T-cell (primary cell): ENCODE measurements at regions not wholly inside any gene's neighbourhood (a gene's known extent, or its start where the extent isn't known, plus 50 kb on each side); places are given as distances from the start of the nearest gene placed in this dataset.

Source experiments
- ATAC-seq, 4 experiments: fragments of 200-7000 bp in 3 of 4; fragments of 150-1000 bp in 1 of 4; cut with Tn5 transposase; replicated peaks in 1 of 4; 1 replicate in 3 of 4; 2 replicates in 1 of 4; pipeline ENCODE4 v1.10.0; 2021; ENCODE audit warnings: moderate library complexity in 3 of 4, mild to moderate bottlenecking in 2 of 4, moderate number of reproducible peaks in 1 of 4
- CTCF ChIA-PET, 2 donors: fragments of 300-600 bp; sonication (Branson Sonifier 250); formaldehyde crosslinking; loops; one replicate each; lab custom pipeline; 2022; ENCODE audit warnings: antibody characterized with exemption in 2 of 2; lab: Charles Lee
- POLR2A ChIA-PET, 2 donors: fragments of 300-600 bp; sonication (Branson Sonifier 250); formaldehyde crosslinking; loops; one replicate each; lab custom pipeline; 2022; ENCODE audit warnings: antibody characterized with exemption in 2 of 2; lab: Charles Lee
- DNase-seq, 35 experiments: peaks; one replicate each; pipeline versions ENCODE4 v3.0.0 to v3.0.0-alpha.2; 2013 to 2023
- H3K27ac ChIP-seq: one replicate; pipeline ENCODE4 v1.5.1; 2013; ENCODE audit warnings: low read length
- H3K27me3 ChIP-seq, 2 experiments: replicated peaks in 1 of 2; 1 replicate in 1 of 2; 2 replicates in 1 of 2; pipeline versions ENCODE4 v1.6.1 to v1.7.0; 2013; ENCODE audit warnings: low read length in 1 of 2, mixed read lengths in 1 of 2; ENCODE audit not compliant: control insufficient read depth in 2 of 2, insufficient read depth in 2 of 2; ENCODE audit errors: extremely low read depth in 1 of 2
- H3K36me3 ChIP-seq, 2 donors: 1 replicate in 1 of 2; 2 replicates in 1 of 2; pipeline versions ENCODE4 v1.6.1 to v1.7.0; 2013; ENCODE audit warnings: low read length in 1 of 2; ENCODE audit not compliant: control insufficient read depth in 2 of 2, insufficient read depth in 1 of 2; ENCODE audit errors: extremely low read depth in 1 of 2
- H3K4me1 ChIP-seq, 2 experiments: 1 replicate in 1 of 2; 2 replicates in 1 of 2; pipeline versions ENCODE4 v1.6.1 to v1.7.0; 2013; ENCODE audit warnings: low read length in 2 of 2, mixed read lengths in 1 of 2; ENCODE audit not compliant: insufficient read depth in 2 of 2, control insufficient read depth in 1 of 2; ENCODE audit errors: extremely low read depth in 1 of 2
- H3K4me3 ChIP-seq, 2 donors: 1 replicate in 1 of 2; 2 replicates in 1 of 2; pipeline versions ENCODE4 v1.5.1 to v1.7.0; 2013; ENCODE audit warnings: mild to moderate bottlenecking in 2 of 2, low read length in 1 of 2, moderate library complexity in 1 of 2; ENCODE audit not compliant: control insufficient read depth in 1 of 2; ENCODE audit errors: extremely low read depth in 1 of 2
- H3K9me3 ChIP-seq: 2 replicates; pipeline ENCODE4 v1.7.0; 2013
- H3K27ac Mint-ChIP-seq, 2 donors: one replicate each; pipeline ENCODE4 v1.8.0; 2020 to 2021; ENCODE audit warnings: mild to moderate bottlenecking in 2 of 2, mixed read lengths in 2 of 2
- H3K27me3 Mint-ChIP-seq, 2 donors: one replicate each; pipeline ENCODE4 v1.8.0; 2021 to 2022; ENCODE audit warnings: mixed read lengths in 2 of 2
- H3K36me3 Mint-ChIP-seq: one replicate; pipeline ENCODE4 v1.8.0; 2021; ENCODE audit warnings: mixed read lengths
- H3K4me1 Mint-ChIP-seq, 3 donors: one replicate each; pipeline ENCODE4 v1.8.0; 2020 to 2022; ENCODE audit warnings: mixed read lengths in 3 of 3, mild to moderate bottlenecking in 1 of 3
- H3K4me3 Mint-ChIP-seq, 3 donors: one replicate each; pipeline ENCODE4 v1.8.0; 2020 to 2022; ENCODE audit warnings: mild to moderate bottlenecking in 3 of 3, mixed read lengths in 3 of 3, moderate library complexity in 3 of 3
- H3K9me3 Mint-ChIP-seq, 3 donors: one replicate each; pipeline ENCODE4 v1.8.0; 2020 to 2022; ENCODE audit warnings: mixed read lengths in 3 of 3
- WGBS: methylation state at CpG from one replicate; pipeline ENCODE4 v1.1.5; 2013; ENCODE audit warnings: missing lambda C conversion rate; ENCODE audit not compliant: insufficient coverage; 5-methylcytosine and 5-hydroxymethylcytosine counted together

DNA sequence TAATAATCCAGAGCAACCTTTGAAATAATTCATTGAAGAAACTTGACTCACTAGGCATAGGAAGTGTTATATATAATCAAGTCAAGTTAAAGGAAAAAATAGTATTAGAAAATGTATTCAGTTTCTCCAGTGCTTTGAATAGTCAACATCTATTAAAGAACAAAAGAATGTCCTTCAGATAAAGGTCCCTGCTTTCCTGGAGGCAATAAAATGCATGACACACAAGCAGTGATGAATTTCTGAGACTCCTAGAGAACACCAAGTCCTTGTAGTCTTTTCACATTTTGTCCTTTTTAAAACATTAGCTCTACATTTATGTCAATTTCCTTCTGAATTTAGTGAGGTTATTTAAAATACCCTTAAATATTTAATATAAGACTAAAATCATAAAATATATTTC, 695.5 kb downstream of the EPHA3 start:
- Histone ChIP-seq H3K27me3 (no peaks in the 10 kb centered on the region), H3K4me3 (no peak overlapping the region), H3K36me3 (no peaks in the 10 kb centered on the region), H3K27ac (no peak overlapping the region), H3K9me3 (no peaks in the 10 kb centered on the region), H3K4me1 (no peaks in the 10 kb centered on the region)
- POLR2A ChIA-PET: no interaction called here
- Mint-ChIP-seq H3K27me3 (no peaks in the 10 kb centered on the region), H3K27ac (no peak overlapping the region), H3K9me3 (peaks cover 4 to 16% (median 9%) of the 10 kb centered on the region in 3 donors), H3K4me1 (no peaks in the 10 kb centered on the region), H3K4me3 (no peak overlapping the region), H3K36me3 (no peaks in the 10 kb centered on the region)
- ATAC-seq: no peak
- no peak for DNase-seq
- CTCF ChIA-PET: no interaction called here

DNA sequence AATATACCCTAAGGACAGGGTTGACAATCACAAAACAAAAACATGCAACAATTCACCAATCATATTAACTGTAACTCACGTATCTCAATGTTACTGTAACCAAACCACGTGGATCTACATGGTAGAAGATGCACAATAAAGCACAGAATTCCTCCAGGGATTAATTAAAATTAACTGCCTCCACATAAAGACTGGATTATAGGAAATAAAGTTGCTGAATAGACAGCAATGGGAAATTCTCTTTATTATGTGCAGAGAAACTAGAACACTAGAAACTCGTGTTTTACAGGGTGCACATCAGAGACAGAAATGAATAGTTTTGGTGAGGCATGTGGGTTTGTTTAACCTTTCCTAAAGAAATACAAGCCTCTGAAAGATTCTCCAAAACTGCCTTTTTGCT, 696.3 kb downstream of the EPHA3 start:
- no peak for DNase-seq
- no peak overlapping the region for H3K4me3 ChIP-seq
- no peak overlapping the region for H3K27ac ChIP-seq
- no CpG with 5 or more reads among the region's 3 CpGs for WGBS
- H3K4me1 ChIP-seq: no peaks in the 10 kb centered on the region
- H3K27me3 Mint-ChIP-seq: no peaks in the 10 kb centered on the region
- no peaks in the 10 kb centered on the region for H3K36me3 Mint-ChIP-seq
- H3K4me3 Mint-ChIP-seq: no peak overlapping the region
- H3K27ac Mint-ChIP-seq: no peak overlapping the region
- H3K9me3 Mint-ChIP-seq: peaks cover 4 to 16% (median 9%) of the 10 kb centered on the region in 3 donors
- H3K27me3 ChIP-seq: no peaks in the 10 kb centered on the region
- H3K4me1 Mint-ChIP-seq: no peaks in the 10 kb centered on the region
- H3K9me3 ChIP-seq: no peaks in the 10 kb centered on the region
- CTCF ChIA-PET: no interaction called here
- POLR2A ChIA-PET: no interaction called here
- ATAC-seq: no peak
- H3K36me3 ChIP-seq: no peaks in the 10 kb centered on the region

DNA sequence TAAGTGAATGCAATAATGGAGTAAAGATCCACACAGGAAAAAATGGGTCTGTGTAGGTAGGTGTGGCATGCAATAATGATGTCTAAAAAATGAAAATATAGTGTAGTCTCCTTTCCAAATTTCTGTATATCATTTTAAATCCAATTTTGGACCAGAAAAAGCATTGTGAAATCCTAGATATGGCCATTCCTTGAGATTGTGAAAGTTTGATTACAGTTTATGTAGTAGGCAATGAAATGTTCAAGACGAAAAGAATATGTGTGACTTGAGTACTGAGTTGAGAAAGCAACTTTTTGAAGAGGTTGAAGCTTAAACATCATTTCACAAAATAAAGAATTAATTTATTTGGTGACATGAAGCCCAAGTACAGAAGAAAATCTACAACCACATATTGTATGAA, 698.7 kb downstream of the EPHA3 start:
- peaks cover 5 to 16% (median 7%) of the 10 kb centered on the region in 3 donors for H3K9me3 Mint-ChIP-seq
- Histone ChIP-seq H3K4me1 (no peaks in the 10 kb centered on the region), H3K27ac (no peak overlapping the region), H3K4me3 (no peak overlapping the region), H3K9me3 (no peaks in the 10 kb centered on the region), H3K36me3 (no peaks in the 10 kb centered on the region), H3K27me3 (no peaks in the 10 kb centered on the region)
- no peak for DNase-seq
- ATAC-seq: no peak
- WGBS: no CpG with 5 or more reads among the region's 1 CpG
- H3K4me3 Mint-ChIP-seq: no peak overlapping the region
- no peaks in the 10 kb centered on the region for H3K4me1 Mint-ChIP-seq
- ChIA-PET POLR2A (no interaction called here), CTCF (no interaction called here)
- H3K36me3 Mint-ChIP-seq: no peaks in the 10 kb centered on the region
- H3K27ac Mint-ChIP-seq: no peak overlapping the region
- no peaks in the 10 kb centered on the region for H3K27me3 Mint-ChIP-seq

DNA sequence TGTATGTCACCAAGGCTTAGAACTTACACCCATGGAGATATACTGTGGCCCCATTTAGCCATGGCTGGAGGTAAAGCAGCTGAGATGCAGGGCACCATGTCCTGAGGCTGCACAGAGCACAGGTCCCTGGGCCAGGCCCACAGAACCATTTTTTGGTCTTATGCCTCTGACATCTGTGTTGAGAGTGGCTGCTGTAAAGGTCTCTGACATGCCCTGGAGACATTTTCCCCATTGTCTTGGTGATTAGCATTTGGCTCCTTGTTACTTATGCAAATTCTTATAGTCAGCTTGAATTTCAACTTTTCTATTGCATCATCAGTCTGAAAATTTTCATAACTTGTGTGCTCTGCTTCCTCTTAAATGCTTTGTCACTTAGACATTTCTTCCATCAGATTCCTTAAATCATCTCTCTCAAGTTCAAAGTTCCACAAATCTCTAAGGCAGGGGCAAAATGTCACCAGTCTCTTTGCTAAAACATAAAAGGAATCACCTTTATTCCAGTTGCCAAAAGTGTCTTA, 701.3 kb downstream of the EPHA3 start:
- Histone ChIP-seq H3K27me3 (no peaks in the 10 kb centered on the region), H3K4me1 (no peaks in the 10 kb centered on the region), H3K36me3 (no peaks in the 10 kb centered on the region), H3K4me3 (no peak overlapping the region), H3K27ac (no peak overlapping the region), H3K9me3 (no peaks in the 10 kb centered on the region)
- H3K4me3 Mint-ChIP-seq: no peak overlapping the region
- ChIA-PET POLR2A (no interaction called here), CTCF (no interaction called here)
- no peaks in the 10 kb centered on the region for H3K27me3 Mint-ChIP-seq
- H3K9me3 Mint-ChIP-seq: peaks cover 4 to 24% (median 18%) of the 10 kb centered on the region in 3 donors
- no peaks in the 10 kb centered on the region for H3K36me3 Mint-ChIP-seq
- no peak overlapping the region for H3K27ac Mint-ChIP-seq
- no peak for ATAC-seq
- no peak for DNase-seq
- H3K4me1 Mint-ChIP-seq: no peaks in the 10 kb centered on the region

DNA sequence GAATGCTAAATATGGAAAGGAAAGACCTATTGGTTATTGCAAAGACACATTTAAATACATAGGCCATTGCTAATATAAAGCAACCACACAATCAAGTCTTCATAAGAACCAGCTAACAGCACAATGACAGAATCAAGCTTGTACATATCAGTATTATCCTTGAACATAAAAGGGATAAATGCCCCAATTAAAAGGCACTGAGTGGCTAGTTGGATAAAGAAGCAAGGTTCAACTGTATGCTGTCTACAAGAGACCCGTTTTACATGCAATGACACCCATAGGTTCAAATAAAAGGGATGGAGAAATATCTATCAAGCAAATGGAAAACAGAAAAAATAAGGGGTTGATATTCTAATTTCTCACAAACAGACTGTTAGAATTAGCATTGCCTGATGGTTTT, 706.1 kb downstream of the EPHA3 start:
- Histone ChIP-seq H3K9me3 (no peaks in the 10 kb centered on the region), H3K27me3 (no peaks in the 10 kb centered on the region), H3K27ac (no peak overlapping the region), H3K36me3 (no peaks in the 10 kb centered on the region), H3K4me3 (no peak overlapping the region), H3K4me1 (no peaks in the 10 kb centered on the region)
- Mint-ChIP-seq H3K36me3 (no peaks in the 10 kb centered on the region), H3K27me3 (no peaks in the 10 kb centered on the region), H3K4me3 (no peak overlapping the region), H3K27ac (no peak overlapping the region), H3K9me3 (peaks cover 12 to 30% (median 25%) of the 10 kb centered on the region in 3 donors), H3K4me1 (no peaks in the 10 kb centered on the region)
- ChIA-PET POLR2A (no interaction called here), CTCF (no interaction called here)
- ATAC-seq: no peak
- no peak for DNase-seq
- no CpG with 5 or more reads among the region's 1 CpG for WGBS

DNA sequence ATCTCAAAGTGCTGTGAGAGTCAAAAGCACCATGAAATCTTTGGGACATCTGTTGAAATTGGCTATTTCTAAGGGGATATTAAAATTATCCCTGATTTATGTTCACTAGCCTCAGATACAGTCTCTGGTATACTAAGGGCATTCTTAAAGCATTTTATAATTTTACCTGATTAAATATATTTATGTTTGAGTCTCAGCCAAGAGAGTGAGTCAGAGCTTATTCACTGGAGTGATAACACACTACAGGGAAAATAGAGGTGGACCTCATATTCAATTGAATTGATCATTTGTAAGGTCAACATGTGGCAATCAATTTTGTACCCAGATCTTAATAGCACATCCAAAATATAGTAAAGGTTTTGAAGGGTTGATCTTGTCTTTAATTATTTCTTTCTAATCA, 733.6 kb downstream of the EPHA3 start:
- Histone ChIP-seq H3K4me3 (no peak overlapping the region), H3K27me3 (no peaks in the 10 kb centered on the region), H3K4me1 (no peaks in the 10 kb centered on the region), H3K27ac (no peak overlapping the region), H3K9me3 (no peaks in the 10 kb centered on the region), H3K36me3 (no peaks in the 10 kb centered on the region)
- DNase-seq (no peak), ATAC-seq (no peak)
- Mint-ChIP-seq H3K4me1 (no peaks in the 10 kb centered on the region), H3K27me3 (no peaks in the 10 kb centered on the region), H3K9me3 (peaks cover 10 to 16% (median 11%) of the 10 kb centered on the region in 3 donors), H3K27ac (no peak overlapping the region), H3K4me3 (no peak overlapping the region), H3K36me3 (no peaks in the 10 kb centered on the region)
- ChIA-PET CTCF (no interaction called here), POLR2A (no interaction called here)

DNA sequence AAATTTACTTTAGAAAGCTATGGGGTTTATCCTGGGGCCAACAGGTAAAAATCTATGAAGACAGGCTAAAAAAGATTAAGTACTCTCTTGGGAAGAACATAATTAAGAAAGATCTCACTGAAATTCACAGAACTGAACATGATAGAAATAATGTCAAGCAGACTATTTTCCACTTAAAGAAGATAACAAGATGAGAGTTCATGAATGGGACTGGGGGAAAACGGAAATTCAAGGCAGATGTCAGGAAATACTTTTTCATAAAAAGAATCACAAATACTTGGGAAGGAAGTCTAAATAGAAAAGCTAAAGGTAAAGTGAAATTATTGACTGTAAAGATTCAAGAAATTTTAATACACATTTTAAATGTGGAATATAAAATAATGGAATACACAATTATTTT, 737.6 kb downstream of the EPHA3 start:
- Histone ChIP-seq H3K27me3 (no peaks in the 10 kb centered on the region), H3K27ac (no peak overlapping the region), H3K4me3 (no peak overlapping the region), H3K9me3 (no peaks in the 10 kb centered on the region), H3K4me1 (no peaks in the 10 kb centered on the region), H3K36me3 (no peaks in the 10 kb centered on the region)
- Mint-ChIP-seq H3K4me1 (no peaks in the 10 kb centered on the region), H3K27me3 (no peaks in the 10 kb centered on the region), H3K4me3 (no peak overlapping the region), H3K27ac (no peak overlapping the region), H3K9me3 (peaks cover 7 to 16% (median 11%) of the 10 kb centered on the region in 3 donors), H3K36me3 (no peaks in the 10 kb centered on the region)
- DNase-seq (no peak), ATAC-seq (no peak)
- POLR2A ChIA-PET: no interaction called here
- CTCF ChIA-PET: no interaction called here
- WGBS: no CpG with 5 or more reads among the region's 1 CpG
